Gastrocnemius medialis (tissue), 4 donors: ENCODE measurements at regions not wholly inside any gene's neighbourhood (a gene's known extent, or its start where the extent isn't known, plus 50 kb on each side); places are given as distances from the start of the nearest gene placed in this dataset.
A peak's percentile ranks its signal among the peaks of the same experiment; 100 is the strongest.

Source experiments
- ATAC-seq, 2 donors: fragments of 150-250 bp; one replicate each; pipeline ENCODE4 v1.9.1; 2016
- DNase-seq, 2 donors: peaks; one replicate each; pipeline ENCODE4 v3.0.0-alpha.2; 2019
- H3K27ac ChIP-seq, 4 donors: fragments of 200-600 bp; sonication (generic); 1 replicate in 1 of 4; 2 replicates in 3 of 4; pipeline ENCODE4 v1.5.1; 2016 to 2018; ENCODE audit warnings: mild to moderate bottlenecking in 2 of 4, moderate library complexity in 1 of 4
- H3K27me3 ChIP-seq, 3 donors: fragments of 200-600 bp; sonication (generic) in 2 of 3; 1 replicate in 1 of 3; 2 replicates in 2 of 3; pipeline versions ENCODE4 v1.5.1 to v1.6.0; 2016 to 2019; ENCODE audit warnings: mild to moderate bottlenecking in 1 of 3, moderate library complexity in 1 of 3
- H3K36me3 ChIP-seq, 2 donors: fragments of 200-600 bp; sonication (generic) in 1 of 2; one replicate each; pipeline ENCODE4 v1.5.1; 2017 to 2018
- H3K4me1 ChIP-seq, 2 donors: fragments of 200-600 bp; sonication (generic) in 1 of 2; one replicate each; pipeline ENCODE4 v1.5.1; 2016 to 2017; ENCODE audit warnings: mild to moderate bottlenecking in 2 of 2
- H3K4me3 ChIP-seq, 4 donors: fragments of 200-600 bp; sonication (generic) in 3 of 4; 1 replicate in 1 of 4; 2 replicates in 3 of 4; pipeline ENCODE4 v1.5.1; 2016 to 2019; ENCODE audit warnings: mild to moderate bottlenecking in 2 of 4
- H3K9me3 ChIP-seq, 3 donors: fragments of 200-600 bp; sonication (generic) in 2 of 3; 1 replicate in 1 of 3; 2 replicates in 2 of 3; pipeline ENCODE4 v1.5.1; 2016 to 2019
- POLR2A ChIP-seq, 2 donors: fragments of 450-650 bp; IDR thresholded peaks; one replicate each; pipeline ENCODE4 v1.6.1; 2017; ENCODE audit warnings: antibody characterized with exemption in 2 of 2, mild to moderate bottlenecking in 2 of 2, moderate library complexity in 2 of 2
- in situ Hi-C, 4 donors: fragments of 200-750 bp; cut with MboI; loops; one replicate each; pipeline versions ENCODE4 v1.15.0 to v1.8.0; 2017; ENCODE audit warnings: low sequenced_read_pairs in 4 of 4
- intact Hi-C: fragments of 100-400 bp; cut with DNase I; formaldehyde crosslinking; loops from one replicate; pipeline ENCODE4 v1.15.1; 2023; ENCODE audit warnings: low total_unique reads
- TF ChIP-seq, protein P1 (sequence below), 5 experiments: fragments of 450-650 bp in 3 of 5; fragments of 200-600 bp in 2 of 5; sonication (generic) in 2 of 5; IDR thresholded peaks in 4 of 5; conservative IDR thresholded peaks in 1 of 5; 1 replicate in 4 of 5; 2 replicates in 1 of 5; pipeline ENCODE4 v1.5.1; 2016 to 2019; ENCODE audit warnings: antibody characterized with exemption in 5 of 5, mild to moderate bottlenecking in 3 of 5, moderate library complexity in 3 of 5

DNA sequence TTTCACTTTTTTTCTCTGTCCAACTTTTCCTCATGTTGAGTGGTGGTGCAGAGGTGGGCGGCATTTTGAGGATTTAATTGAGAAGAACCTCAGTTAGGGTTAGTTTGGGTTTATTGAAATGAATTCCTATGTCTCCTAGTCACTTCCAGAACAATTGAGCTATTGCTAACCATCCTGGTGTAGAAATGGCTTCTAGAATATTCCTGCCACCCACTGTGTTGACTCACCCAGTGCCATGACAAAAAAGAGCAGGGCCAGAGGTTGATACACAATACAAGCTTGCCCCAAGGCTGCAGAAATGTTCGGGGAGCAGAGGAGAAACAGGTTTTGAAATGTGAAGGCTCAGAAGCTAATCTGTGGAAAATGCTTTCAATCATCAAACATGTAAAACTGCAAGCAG, 167.1 kb upstream of the TRIB2 start:
- H3K4me1 ChIP-seq = no peaks in the 10 kb centered on the region
- H3K27ac ChIP-seq = no peak overlapping the region
- no peaks in the 10 kb centered on the region for H3K36me3 ChIP-seq
- no peak overlapping the region for H3K4me3 ChIP-seq
- intact Hi-C loops (no loop called here), in situ Hi-C loops (no loop called here)
- no peaks in the 10 kb centered on the region for H3K9me3 ChIP-seq
- ATAC-seq = no peak
- DNase-seq = no peak
- TF ChIP-seq POLR2A (IDR thresholded peaks at IDR 0.05) = no peak
- TF ChIP-seq, protein P1, sequence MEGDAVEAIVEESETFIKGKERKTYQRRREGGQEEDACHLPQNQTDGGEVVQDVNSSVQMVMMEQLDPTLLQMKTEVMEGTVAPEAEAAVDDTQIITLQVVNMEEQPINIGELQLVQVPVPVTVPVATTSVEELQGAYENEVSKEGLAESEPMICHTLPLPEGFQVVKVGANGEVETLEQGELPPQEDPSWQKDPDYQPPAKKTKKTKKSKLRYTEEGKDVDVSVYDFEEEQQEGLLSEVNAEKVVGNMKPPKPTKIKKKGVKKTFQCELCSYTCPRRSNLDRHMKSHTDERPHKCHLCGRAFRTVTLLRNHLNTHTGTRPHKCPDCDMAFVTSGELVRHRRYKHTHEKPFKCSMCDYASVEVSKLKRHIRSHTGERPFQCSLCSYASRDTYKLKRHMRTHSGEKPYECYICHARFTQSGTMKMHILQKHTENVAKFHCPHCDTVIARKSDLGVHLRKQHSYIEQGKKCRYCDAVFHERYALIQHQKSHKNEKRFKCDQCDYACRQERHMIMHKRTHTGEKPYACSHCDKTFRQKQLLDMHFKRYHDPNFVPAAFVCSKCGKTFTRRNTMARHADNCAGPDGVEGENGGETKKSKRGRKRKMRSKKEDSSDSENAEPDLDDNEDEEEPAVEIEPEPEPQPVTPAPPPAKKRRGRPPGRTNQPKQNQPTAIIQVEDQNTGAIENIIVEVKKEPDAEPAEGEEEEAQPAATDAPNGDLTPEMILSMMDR (IDR thresholded peaks at IDR 0.05 in 4 of 5, conservative IDR thresholded peaks at IDR 0.05 in 1 of 5) = no peak
- no peaks in the 10 kb centered on the region for H3K27me3 ChIP-seq

DNA sequence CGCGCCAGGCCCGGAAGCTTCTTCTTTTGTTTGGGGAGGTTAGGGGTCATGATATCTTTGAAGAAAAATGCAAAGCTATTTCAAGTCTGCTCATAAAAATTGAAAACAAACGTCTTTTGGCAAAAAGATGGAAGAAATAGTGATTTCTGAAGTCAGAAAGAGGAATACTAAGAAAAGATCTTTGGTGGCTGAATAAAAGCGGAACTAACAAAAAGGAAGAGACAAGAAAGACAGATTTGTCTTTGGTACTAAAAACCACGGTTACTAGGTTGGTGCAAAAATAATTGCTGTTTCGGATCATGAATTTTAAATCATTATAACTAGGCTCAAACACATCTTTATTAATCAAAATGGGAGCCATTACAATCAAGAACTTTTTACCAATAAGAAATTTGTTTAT, 164.6 kb upstream of the TRIB2 start:
- no peak for ATAC-seq
- in situ Hi-C loops (no loop called here), intact Hi-C loops (no loop called here)
- H3K27me3 ChIP-seq = no peaks in the 10 kb centered on the region
- no peaks in the 10 kb centered on the region for H3K36me3 ChIP-seq
- H3K27ac ChIP-seq = no peak overlapping the region
- H3K9me3 ChIP-seq = no peaks in the 10 kb centered on the region
- no peaks in the 10 kb centered on the region for H3K4me1 ChIP-seq
- H3K4me3 ChIP-seq = no peak overlapping the region
- TF ChIP-seq, protein P1 (IDR thresholded peaks at IDR 0.05 in 4 of 5, conservative IDR thresholded peaks at IDR 0.05 in 1 of 5) = no peak
- TF ChIP-seq POLR2A (IDR thresholded peaks at IDR 0.05) = no peak
- DNase-seq = no peak

DNA sequence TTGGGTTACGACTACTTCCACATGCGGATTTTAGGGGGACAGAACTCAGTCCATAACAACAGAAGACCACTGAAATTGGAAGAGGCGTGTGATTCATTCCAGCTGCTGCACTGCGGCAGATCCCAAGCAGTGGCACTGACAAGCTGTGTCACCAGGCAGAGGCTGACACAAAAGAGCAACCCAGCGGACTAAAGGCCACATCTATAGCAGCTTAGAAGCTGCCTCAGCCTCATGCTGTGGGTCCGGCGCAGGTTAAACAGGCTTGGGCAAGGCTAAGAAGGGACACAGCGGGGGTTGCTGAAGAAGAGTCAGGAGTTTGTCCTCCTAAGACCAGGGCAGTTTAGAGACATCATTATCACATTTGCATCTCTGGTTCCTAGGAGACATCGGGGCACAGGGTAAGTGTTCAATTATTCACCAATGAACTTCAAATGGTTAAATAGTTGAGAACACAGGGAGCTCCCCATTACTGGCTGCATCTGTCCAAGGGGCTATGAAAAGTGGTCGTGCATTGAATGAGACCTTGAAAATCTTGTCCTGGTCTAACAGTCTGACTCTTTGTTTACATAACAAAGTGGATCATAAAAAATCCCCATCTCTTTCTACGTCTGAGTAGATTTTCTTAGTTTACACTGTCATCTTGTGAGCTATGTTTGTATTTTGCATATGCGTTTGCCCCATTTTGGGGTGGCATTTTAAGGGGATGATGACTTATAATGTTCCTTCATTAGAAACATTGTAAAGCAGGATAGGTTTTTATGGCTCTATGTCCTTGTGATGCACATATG, 162.3 kb upstream of the TRIB2 start:
- Histone ChIP-seq H3K27ac (peak overlapping the region in 2 of 4 donors; percentile 27 to 29), H3K4me3 (no peak overlapping the region), H3K9me3 (no peaks in the 10 kb centered on the region), H3K27me3 (no peaks in the 10 kb centered on the region), H3K36me3 (no peaks in the 10 kb centered on the region), H3K4me1 (no peaks in the 10 kb centered on the region)
- no peak for DNase-seq
- TF ChIP-seq, protein P1 (IDR thresholded peaks at IDR 0.05 in 4 of 5, conservative IDR thresholded peaks at IDR 0.05 in 1 of 5) = no peak
- no peak for TF ChIP-seq POLR2A (IDR thresholded peaks at IDR 0.05)
- in situ Hi-C loops = no loop called here
- intact Hi-C loops = no loop called here
- no peak for ATAC-seq

DNA sequence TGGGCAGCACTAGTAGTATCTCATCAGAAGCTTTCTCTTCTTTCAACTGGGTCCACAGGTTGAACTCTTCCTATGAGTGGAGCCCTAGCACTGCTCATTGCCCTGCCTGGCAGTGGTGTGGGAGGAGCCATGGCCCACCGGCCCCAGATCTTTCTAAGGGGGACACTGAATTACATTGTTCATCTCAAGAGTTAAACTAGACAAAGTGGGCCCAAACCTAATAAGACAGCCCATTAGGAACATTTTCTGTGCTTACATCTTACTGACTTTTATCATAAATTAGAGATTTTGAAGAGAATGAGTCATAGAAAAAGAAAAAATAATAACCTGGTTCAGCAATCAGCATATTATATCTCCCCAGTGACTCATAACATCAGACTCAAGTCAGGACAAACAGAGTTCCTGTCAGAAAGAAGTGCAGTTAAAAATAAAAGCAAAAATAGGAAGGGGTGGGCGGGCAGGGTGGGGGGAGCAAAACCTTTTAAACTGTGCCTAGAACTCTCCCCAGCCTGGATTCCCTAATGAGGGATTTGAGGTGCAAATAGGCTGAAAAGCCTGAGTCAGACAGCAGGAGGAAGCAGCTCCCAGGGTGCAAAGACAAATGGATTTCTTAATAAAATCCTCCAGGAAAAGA, 161.6 kb upstream of the TRIB2 start:
- DNase-seq (no peak), ATAC-seq (no peak)
- Histone ChIP-seq H3K27me3 (no peaks in the 10 kb centered on the region), H3K4me3 (no peak overlapping the region), H3K36me3 (no peaks in the 10 kb centered on the region), H3K27ac (peak overlapping the region in 2 of 4 donors; percentile 27 to 29), H3K9me3 (no peaks in the 10 kb centered on the region), H3K4me1 (no peaks in the 10 kb centered on the region)
- TF ChIP-seq, protein P1 (IDR thresholded peaks at IDR 0.05 in 4 of 5, conservative IDR thresholded peaks at IDR 0.05 in 1 of 5) = no peak
- no peak for TF ChIP-seq POLR2A (IDR thresholded peaks at IDR 0.05)
- in situ Hi-C loops (no loop called here), intact Hi-C loops (no loop called here)
